ENCODE measurements at regions not wholly inside any gene's neighbourhood (a gene's known extent, or its start where the extent isn't known, plus 50 kb on each side); places are given as distances from the start of the nearest gene placed in this dataset.
"Not testable (repeated sequence)": the region's sequence is repeated elsewhere in the genome, so short reads cannot be mapped to it uniquely, and the experiment has no call there.

DNA sequence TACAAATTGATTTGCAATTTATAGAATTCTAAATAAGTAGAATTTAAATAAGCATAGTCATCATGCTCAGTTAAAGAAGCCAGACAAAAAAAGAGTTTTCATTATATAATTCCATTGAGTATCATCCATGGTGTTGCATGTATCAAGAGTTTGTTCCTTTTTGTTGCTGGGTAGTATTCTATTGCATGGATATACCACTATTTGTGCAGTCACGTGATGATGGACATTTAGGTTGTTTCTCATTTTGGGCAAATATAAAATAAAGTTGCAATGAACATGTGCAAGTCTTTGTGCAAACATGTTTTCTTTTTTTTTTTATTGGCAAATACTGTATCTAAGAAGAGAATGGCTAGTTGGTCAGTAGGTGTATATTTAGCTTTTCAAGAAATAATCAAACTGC lies 186.2 kb upstream of the FRMD6 start:
- DNase-seq (ENCODE audit: low read depth in 2 of 2): no peak
- H3K27me3 ChIP-seq (ENCODE audit: control insufficient read depth, insufficient read depth, low read length): no peaks in the 10 kb centered on the region
- H3K36me3 ChIP-seq (ENCODE audit: control insufficient read depth, insufficient read depth, low read length): no peaks in the 10 kb centered on the region
- no peaks in the 10 kb centered on the region for H3K9me3 ChIP-seq (ENCODE audit: control insufficient read depth, insufficient read depth, low read depth, low read length)
- TF ChIP-seq, protein P1, sequence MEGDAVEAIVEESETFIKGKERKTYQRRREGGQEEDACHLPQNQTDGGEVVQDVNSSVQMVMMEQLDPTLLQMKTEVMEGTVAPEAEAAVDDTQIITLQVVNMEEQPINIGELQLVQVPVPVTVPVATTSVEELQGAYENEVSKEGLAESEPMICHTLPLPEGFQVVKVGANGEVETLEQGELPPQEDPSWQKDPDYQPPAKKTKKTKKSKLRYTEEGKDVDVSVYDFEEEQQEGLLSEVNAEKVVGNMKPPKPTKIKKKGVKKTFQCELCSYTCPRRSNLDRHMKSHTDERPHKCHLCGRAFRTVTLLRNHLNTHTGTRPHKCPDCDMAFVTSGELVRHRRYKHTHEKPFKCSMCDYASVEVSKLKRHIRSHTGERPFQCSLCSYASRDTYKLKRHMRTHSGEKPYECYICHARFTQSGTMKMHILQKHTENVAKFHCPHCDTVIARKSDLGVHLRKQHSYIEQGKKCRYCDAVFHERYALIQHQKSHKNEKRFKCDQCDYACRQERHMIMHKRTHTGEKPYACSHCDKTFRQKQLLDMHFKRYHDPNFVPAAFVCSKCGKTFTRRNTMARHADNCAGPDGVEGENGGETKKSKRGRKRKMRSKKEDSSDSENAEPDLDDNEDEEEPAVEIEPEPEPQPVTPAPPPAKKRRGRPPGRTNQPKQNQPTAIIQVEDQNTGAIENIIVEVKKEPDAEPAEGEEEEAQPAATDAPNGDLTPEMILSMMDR (conservative IDR thresholded peaks at IDR 0.05 in 1 of 2, IDR thresholded peaks at IDR 0.05 in 1 of 2; ENCODE audit: low read depth in 1 of 2, low read length in 2 of 2): no peak
- TF ChIP-seq EZH2 (IDR thresholded peaks at IDR 0.05; ENCODE audit: low read length, missing control alignments): no peak
- no peak overlapping the region for H3K9ac ChIP-seq (ENCODE audit: insufficient read depth, low read length)
- H4K20me1 ChIP-seq (ENCODE audit: control insufficient read depth, extremely low read depth, insufficient read depth, low read length): no peaks in the 10 kb centered on the region
- no peak overlapping the region for H2AFZ ChIP-seq (ENCODE audit: low read length)
- H3K27ac ChIP-seq (ENCODE audit: insufficient read depth, low read length): no peak overlapping the region
- H3K4me3 ChIP-seq (replicated peaks in 1 of 4; ENCODE audit: control extremely low read depth in 1 of 4, insufficient read depth in 1 of 4, low read depth in 3 of 4, low read length in 4 of 4): no peak overlapping the region
- no peaks in the 10 kb centered on the region for H3K79me2 ChIP-seq (ENCODE audit: control insufficient read depth, insufficient read depth, low read length)
- H3K4me1 ChIP-seq (ENCODE audit: control insufficient read depth, extremely low read depth, insufficient read depth, low read length): no peaks in the 10 kb centered on the region
- H3K4me2 ChIP-seq (ENCODE audit: extremely low read depth, insufficient read depth, low read length): no peak overlapping the region

DNA sequence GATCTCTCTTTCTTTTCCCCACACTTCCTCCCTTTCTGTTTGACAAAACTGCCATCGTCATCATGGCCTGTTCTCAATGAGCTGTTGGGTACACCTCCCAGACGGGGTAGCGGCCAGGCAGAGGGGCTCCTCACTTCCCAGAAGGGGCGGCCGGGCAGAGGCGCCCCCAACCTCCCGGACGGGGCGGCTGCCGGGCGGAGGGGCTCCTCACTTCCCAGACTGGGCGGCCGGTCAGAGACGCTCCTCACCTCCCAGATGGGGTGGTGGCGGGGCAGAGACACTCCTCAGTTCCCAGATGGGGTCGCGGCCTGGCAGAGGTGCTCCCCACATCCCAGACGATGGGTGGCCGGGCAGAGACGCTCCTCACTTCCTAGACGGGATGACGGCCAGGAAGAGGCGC lies 184.3 kb upstream of the FRMD6 start:
- H4K20me1 ChIP-seq (ENCODE audit: control insufficient read depth, extremely low read depth, insufficient read depth, low read length); H3K27me3 ChIP-seq (ENCODE audit: control insufficient read depth, insufficient read depth, low read length); H3K36me3 ChIP-seq (ENCODE audit: control insufficient read depth, insufficient read depth, low read length); H3K4me2 ChIP-seq (ENCODE audit: extremely low read depth, insufficient read depth, low read length); H3K79me2 ChIP-seq (ENCODE audit: control insufficient read depth, insufficient read depth, low read length); H3K9me3 ChIP-seq (ENCODE audit: control insufficient read depth, insufficient read depth, low read depth, low read length); H3K4me1 ChIP-seq (ENCODE audit: control insufficient read depth, extremely low read depth, insufficient read depth, low read length); H3K27ac ChIP-seq (ENCODE audit: insufficient read depth, low read length); H2AFZ ChIP-seq (ENCODE audit: low read length); DNase-seq (ENCODE audit: low read depth in 2 of 2); H3K4me3 ChIP-seq (replicated peaks in 1 of 4; ENCODE audit: control extremely low read depth in 1 of 4, insufficient read depth in 1 of 4, low read depth in 3 of 4, low read length in 4 of 4); H3K9ac ChIP-seq (ENCODE audit: insufficient read depth, low read length): not testable (repeated sequence)

DNA sequence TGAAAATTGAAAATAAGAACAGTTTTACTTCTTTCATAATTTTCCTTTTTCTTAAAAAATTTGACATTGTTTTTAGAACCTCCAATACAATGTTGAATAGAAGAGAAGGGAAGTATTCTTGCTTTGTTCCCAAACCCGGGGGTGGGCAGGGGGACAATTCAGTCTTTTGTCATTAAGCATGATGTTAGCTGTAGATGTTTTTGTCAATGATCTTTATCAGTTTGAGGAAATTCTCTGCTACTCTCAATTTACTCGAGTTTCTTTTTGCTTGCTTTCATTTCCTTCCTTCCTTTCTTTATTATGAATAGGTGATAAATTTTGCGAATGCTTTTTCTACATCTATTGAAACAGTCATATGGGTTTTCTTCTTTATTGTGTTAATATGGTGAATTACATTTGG lies 183.2 kb upstream of the FRMD6 start:
- H3K79me2 ChIP-seq (ENCODE audit: control insufficient read depth, insufficient read depth, low read length): no peaks in the 10 kb centered on the region
- no peak overlapping the region for H2AFZ ChIP-seq (ENCODE audit: low read length)
- no peak overlapping the region for H3K27ac ChIP-seq (ENCODE audit: insufficient read depth, low read length)
- H3K9me3 ChIP-seq (ENCODE audit: control insufficient read depth, insufficient read depth, low read depth, low read length): no peaks in the 10 kb centered on the region
- no peak overlapping the region for H3K9ac ChIP-seq (ENCODE audit: insufficient read depth, low read length)
- H3K36me3 ChIP-seq (ENCODE audit: control insufficient read depth, insufficient read depth, low read length): no peaks in the 10 kb centered on the region
- no peak overlapping the region for H3K4me3 ChIP-seq (replicated peaks in 1 of 4; ENCODE audit: control extremely low read depth in 1 of 4, insufficient read depth in 1 of 4, low read depth in 3 of 4, low read length in 4 of 4)
- H3K4me1 ChIP-seq (ENCODE audit: control insufficient read depth, extremely low read depth, insufficient read depth, low read length): peaks cover 4% of the 10 kb centered on the region
- no peaks in the 10 kb centered on the region for H3K27me3 ChIP-seq (ENCODE audit: control insufficient read depth, insufficient read depth, low read length)
- H3K4me2 ChIP-seq (ENCODE audit: extremely low read depth, insufficient read depth, low read length): no peak overlapping the region
- DNase-seq (ENCODE audit: low read depth in 2 of 2): no peak
- TF ChIP-seq, protein P1 (conservative IDR thresholded peaks at IDR 0.05 in 1 of 2, IDR thresholded peaks at IDR 0.05 in 1 of 2; ENCODE audit: low read depth in 1 of 2, low read length in 2 of 2): no peak
- TF ChIP-seq EZH2 (IDR thresholded peaks at IDR 0.05; ENCODE audit: low read length, missing control alignments): no peak
- H4K20me1 ChIP-seq (ENCODE audit: control insufficient read depth, extremely low read depth, insufficient read depth, low read length): no peaks in the 10 kb centered on the region

All from fibroblast of lung (primary cell).